M059J (cell line): ENCODE measurements at regions not wholly inside any gene's neighbourhood (a gene's known extent, or its start where the extent isn't known, plus 50 kb on each side); places are given as distances from the start of the nearest gene placed in this dataset.

Experiments used
- DNase-seq: peaks from one replicate; pipeline ENCODE4 v3.0.0-alpha.2; 2012; ENCODE audit warnings: low read depth

DNA sequence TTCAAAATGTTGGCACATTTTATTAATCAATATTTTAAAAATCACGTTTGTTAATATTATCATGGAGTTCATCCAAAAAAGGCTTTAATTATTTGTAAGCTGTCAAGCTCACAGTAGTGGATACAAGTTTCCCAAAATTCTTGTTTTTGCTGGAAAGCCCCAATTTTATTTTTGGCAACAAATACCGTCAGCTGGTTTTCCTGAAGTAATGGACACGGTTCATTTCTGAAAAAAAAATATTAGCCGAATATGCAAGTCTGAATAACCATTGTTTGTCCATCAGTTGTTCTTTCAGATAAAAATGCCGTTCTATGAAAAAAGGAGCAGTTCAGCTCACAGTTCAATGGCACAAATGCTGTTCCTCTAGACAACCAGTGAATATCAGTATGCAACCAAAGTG lies 101.5 kb upstream of the RAI14 start:
- DNase-seq = no peak

GRCh38 chr5:34555699-34556508 lies 100.2 kb upstream of the RAI14 start:
- DNase-seq = no peak

- DNase-seq = no peak
These were observed 99.7 kb upstream of the RAI14 start for GRCh38 chr5:34556509-34556782.

DNA sequence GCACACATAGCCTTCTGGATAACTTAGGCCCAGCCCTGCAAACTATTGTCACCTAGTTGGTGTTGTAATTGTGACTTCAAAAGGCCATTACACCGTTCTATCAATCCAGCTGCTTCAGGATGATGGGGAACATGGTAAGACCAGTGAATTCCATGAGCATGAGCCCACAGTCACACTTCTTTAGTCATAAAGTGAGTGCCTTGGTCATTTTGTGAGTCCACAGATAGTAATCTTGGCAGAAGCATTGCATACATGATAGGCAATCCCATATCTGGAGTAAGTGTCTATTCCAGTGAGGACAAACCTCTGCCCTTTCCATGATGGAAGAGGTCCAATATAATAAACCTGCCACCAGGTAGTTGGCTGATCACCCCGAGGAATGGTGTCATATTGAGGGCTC lies 94.5 kb upstream of the RAI14 start:
- DNase-seq = peak; percentile 21

- DNase-seq = no peak
These were observed 93.3 kb upstream of the RAI14 start for GRCh38 chr5:34562791-34563190.

DNA sequence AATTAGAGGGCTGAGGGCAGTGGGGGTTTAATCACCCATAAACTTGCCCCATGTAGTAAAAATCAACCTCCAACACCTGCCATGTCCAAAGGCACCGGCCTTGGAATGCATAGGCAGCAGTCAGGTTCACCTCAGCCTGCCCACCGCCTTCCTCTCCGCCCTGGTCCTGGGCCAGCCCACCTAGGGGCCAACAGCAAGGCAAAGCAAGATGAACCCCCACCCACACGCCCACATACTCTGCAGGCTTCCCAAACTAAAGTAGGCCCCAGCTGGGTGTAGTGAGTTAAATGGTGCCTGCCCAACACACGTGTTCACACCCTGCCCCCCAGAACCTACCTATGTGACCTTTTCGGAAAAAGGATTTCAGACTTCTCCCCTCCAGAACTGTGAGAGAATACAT lies 92.9 kb upstream of the RAI14 start:
- no peak for DNase-seq

GRCh38 chr5:34563931-34564709 lies 92.0 kb upstream of the RAI14 start:
- DNase-seq = peak; percentile 64

GRCh38 chr5:34564710-34565235 lies 91.4 kb upstream of the RAI14 start:
- no peak for DNase-seq

- no peak for DNase-seq
These were observed 86.0 kb upstream of the RAI14 start for GRCh38 chr5:34570143-34570542.

- peak; percentile 46 for DNase-seq
These were observed 85.1 kb upstream of the RAI14 start for GRCh38 chr5:34570721-34571676.

- peak; percentile 40 for DNase-seq
These were observed 84.5 kb upstream of the RAI14 start for GRCh38 chr5:34571677-34572041.

- DNase-seq = peak; percentile 38
These were observed 81.1 kb upstream of the RAI14 start for GRCh38 chr5:34574936-34575467.

DNA sequence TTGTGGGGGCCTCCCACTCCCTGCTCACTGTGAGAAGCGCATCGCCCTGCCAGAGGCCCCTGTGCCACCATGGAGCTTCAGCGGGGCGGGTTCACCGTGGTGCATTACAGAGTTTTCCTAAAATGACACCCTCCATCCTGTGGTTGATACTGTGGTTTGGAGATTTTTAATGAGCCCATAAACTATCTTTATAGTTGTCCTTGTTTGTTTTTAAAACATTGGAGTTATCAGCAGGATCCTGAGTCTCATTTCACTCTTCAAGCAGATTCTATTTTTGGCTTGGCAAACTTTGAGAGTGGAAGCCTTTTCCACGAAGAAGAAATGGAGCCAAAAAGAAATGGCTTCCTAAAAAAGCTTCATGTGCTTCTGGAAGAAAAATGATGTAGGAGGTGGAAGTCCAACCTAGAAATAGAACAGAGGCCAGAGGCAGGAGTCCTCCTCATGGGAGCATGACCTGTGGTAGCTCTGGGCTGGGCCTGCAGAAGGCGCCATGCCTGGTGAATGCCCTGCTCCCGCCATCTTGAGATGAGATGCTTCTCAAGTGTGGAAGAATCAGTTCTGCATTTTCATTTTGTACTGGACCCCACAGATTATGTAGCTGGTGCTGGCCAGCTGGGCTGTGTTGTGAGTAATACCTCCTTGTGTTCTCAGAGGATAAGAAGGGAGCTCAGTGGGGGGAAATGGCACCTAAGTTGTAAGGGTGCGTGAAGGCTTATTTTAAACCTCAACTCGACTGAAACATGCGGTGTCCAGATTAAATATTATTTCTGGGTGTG lies 79.0 kb upstream of the RAI14 start:
- peak; percentile 71 for DNase-seq

- DNase-seq = no peak
These were observed 77.2 kb upstream of the RAI14 start for GRCh38 chr5:34578962-34579361.

- DNase-seq = no peak
These were observed 75.1 kb upstream of the RAI14 start for GRCh38 chr5:34580983-34581382.

DNA sequence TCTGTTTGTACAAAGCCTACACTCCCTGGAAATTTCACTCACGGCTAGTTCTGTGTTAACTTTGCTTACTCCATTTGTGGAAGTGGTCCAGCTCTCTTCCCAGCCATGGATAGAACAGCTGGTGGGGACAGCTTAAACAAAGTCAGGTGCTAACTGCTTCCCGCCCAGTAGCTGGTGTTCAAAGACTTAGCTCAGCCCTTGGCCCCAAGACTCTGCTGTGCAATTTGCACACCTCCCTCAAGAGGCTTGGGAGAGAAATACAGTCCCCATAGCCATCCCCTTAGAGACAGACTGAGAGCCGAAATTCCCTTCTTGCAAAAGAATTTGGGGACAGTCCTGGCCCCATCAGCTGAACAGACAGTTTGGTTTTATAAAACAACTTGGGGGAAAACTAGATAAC lies 73.8 kb upstream of the RAI14 start:
- DNase-seq = no peak

DNA sequence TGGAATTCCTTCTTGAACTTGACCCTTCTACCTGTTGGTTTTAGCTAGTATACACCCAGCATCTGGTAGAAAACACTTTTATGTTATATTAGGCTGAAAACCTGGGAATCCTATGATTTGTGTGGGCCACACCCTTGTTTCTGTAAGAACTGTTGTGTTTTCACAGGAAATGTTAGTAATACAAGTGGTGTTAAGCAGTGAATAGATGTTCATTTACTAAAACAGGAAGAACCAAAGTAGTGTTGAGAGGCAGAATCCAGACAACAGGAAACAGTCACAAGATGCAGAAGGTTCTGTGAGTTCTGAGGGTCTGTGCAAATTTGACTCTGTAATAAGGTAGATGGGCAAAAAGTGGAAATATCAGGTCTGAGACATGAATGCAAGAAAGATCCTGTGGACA lies 73.0 kb upstream of the RAI14 start:
- no peak for DNase-seq

- no peak for DNase-seq
These were observed 72.0 kb upstream of the RAI14 start for GRCh38 chr5:34584165-34584564.

GRCh38 chr5:34585601-34586104 lies 70.5 kb upstream of the RAI14 start:
- peak; percentile 95 for DNase-seq

GRCh38 chr5:34586117-34586885 lies 69.8 kb upstream of the RAI14 start:
- DNase-seq = peak; percentile 94
